ENCODE measurements at regions not wholly inside any gene's neighbourhood (a gene's known extent, or its start where the extent isn't known, plus 50 kb on each side); places are given as distances from the start of the nearest gene placed in this dataset.

DNA sequence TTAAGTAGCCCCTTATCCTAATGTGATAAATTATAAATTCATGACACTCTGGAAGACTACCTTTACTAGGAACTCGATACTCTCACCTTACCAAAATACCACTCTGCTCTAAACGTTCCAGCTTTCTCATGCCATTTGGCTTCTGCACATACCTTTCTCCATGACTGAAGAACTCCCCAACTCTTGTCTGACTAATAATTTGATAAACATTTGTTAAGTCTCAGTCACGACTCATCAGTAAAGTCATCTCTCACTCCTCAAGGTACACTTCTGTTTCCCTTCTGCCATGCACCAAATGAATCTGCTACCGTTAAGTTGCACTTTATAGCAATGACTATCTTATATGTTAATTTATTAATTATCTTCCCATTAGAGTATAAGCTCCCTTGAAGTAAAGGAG lies 498.3 kb upstream of the NOVA1 start:
- Mint-ChIP-seq H3K27me3 (ENCODE audit: low read depth, unreplicated experiment) (no peaks in the 10 kb centered on the region), H3K4me3 (ENCODE audit: unreplicated experiment) (no peak overlapping the region), H3K27ac (ENCODE audit: unreplicated experiment) (no peak overlapping the region), H3K4me1 (ENCODE audit: low read depth, unreplicated experiment) (peaks cover 2% of the 10 kb centered on the region), H3K9me3 (ENCODE audit: unreplicated experiment) (no peaks in the 10 kb centered on the region), H3K36me3 (ENCODE audit: low read depth, unreplicated experiment) (no peaks in the 10 kb centered on the region)
- DNase-seq (ENCODE audit: low read depth) (no peak), FAIRE-seq (no peak)
- no peaks in the 10 kb centered on the region for H3K36me3 ChIP-seq (ENCODE audit: insufficient read depth, low read length)
- no peaks in the 10 kb centered on the region for H4K20me1 ChIP-seq (ENCODE audit: insufficient read depth, low read length)
- no peak overlapping the region for H2AFZ ChIP-seq (ENCODE audit: low read depth, low read length)
- no peak overlapping the region for H3K4me3 ChIP-seq (ENCODE audit: insufficient read depth, low read depth, low read length)
- no peak overlapping the region for H3K4me2 ChIP-seq (ENCODE audit: low read length)
- H3K27me3 ChIP-seq (ENCODE audit: insufficient read depth, low read length): no peaks in the 10 kb centered on the region
- H3K9me3 ChIP-seq (ENCODE audit: insufficient read depth, low read depth, low read length): no peaks in the 10 kb centered on the region
- H3K4me1 ChIP-seq (ENCODE audit: insufficient read depth, low read length): no peaks in the 10 kb centered on the region
- TF ChIP-seq, protein P1, sequence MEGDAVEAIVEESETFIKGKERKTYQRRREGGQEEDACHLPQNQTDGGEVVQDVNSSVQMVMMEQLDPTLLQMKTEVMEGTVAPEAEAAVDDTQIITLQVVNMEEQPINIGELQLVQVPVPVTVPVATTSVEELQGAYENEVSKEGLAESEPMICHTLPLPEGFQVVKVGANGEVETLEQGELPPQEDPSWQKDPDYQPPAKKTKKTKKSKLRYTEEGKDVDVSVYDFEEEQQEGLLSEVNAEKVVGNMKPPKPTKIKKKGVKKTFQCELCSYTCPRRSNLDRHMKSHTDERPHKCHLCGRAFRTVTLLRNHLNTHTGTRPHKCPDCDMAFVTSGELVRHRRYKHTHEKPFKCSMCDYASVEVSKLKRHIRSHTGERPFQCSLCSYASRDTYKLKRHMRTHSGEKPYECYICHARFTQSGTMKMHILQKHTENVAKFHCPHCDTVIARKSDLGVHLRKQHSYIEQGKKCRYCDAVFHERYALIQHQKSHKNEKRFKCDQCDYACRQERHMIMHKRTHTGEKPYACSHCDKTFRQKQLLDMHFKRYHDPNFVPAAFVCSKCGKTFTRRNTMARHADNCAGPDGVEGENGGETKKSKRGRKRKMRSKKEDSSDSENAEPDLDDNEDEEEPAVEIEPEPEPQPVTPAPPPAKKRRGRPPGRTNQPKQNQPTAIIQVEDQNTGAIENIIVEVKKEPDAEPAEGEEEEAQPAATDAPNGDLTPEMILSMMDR (IDR thresholded peaks at IDR 0.05; ENCODE audit: insufficient read depth, low read depth, low read length): no peak
- TF ChIP-seq EZH2 (IDR thresholded peaks at IDR 0.05; ENCODE audit: insufficient read depth, low read length): no peak
- no peak overlapping the region for H3K27ac ChIP-seq (ENCODE audit: low read depth, low read length)
- H3K9ac ChIP-seq (ENCODE audit: low read length): no peak overlapping the region
- no peaks in the 10 kb centered on the region for H3K79me2 ChIP-seq (ENCODE audit: insufficient read depth, low read length)

DNA sequence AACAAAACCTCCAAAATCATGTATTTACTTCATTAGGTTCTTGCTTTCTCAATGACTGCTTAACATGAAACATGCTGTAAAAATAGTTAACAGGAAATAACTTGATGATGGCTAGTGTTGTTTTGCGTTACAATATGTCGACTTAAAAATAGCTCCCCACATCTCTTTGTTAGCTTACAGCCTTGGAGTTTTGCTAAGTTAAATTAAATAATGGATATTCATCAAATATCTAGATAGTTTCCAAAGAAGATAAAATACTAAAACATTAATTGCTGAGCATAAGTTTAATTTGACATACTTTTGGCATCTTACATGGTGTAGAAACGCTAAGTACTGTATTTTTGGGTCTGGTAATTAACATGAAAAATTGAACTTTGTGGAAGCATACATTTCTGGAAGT lies 500.6 kb upstream of the NOVA1 start:
- H3K27ac Mint-ChIP-seq (ENCODE audit: unreplicated experiment): no peak overlapping the region
- no peak overlapping the region for H3K4me2 ChIP-seq (ENCODE audit: low read length)
- no peaks in the 10 kb centered on the region for H3K27me3 Mint-ChIP-seq (ENCODE audit: low read depth, unreplicated experiment)
- no peaks in the 10 kb centered on the region for H3K36me3 Mint-ChIP-seq (ENCODE audit: low read depth, unreplicated experiment)
- no peak for FAIRE-seq
- H3K4me1 Mint-ChIP-seq (ENCODE audit: low read depth, unreplicated experiment): peaks cover 2% of the 10 kb centered on the region
- no peak for DNase-seq (ENCODE audit: low read depth)
- H3K4me3 Mint-ChIP-seq (ENCODE audit: unreplicated experiment): no peak overlapping the region
- TF ChIP-seq EZH2 (IDR thresholded peaks at IDR 0.05; ENCODE audit: insufficient read depth, low read length): no peak
- TF ChIP-seq, protein P1 (IDR thresholded peaks at IDR 0.05; ENCODE audit: insufficient read depth, low read depth, low read length): no peak
- H3K27me3 ChIP-seq (ENCODE audit: insufficient read depth, low read length): no peaks in the 10 kb centered on the region
- no peaks in the 10 kb centered on the region for H4K20me1 ChIP-seq (ENCODE audit: insufficient read depth, low read length)
- H3K4me1 ChIP-seq (ENCODE audit: insufficient read depth, low read length): no peaks in the 10 kb centered on the region
- no peak overlapping the region for H2AFZ ChIP-seq (ENCODE audit: low read depth, low read length)
- H3K9me3 ChIP-seq (ENCODE audit: insufficient read depth, low read depth, low read length): no peaks in the 10 kb centered on the region
- H3K36me3 ChIP-seq (ENCODE audit: insufficient read depth, low read length): no peaks in the 10 kb centered on the region
- H3K4me3 ChIP-seq (ENCODE audit: insufficient read depth, low read depth, low read length): no peak overlapping the region
- H3K9me3 Mint-ChIP-seq (ENCODE audit: unreplicated experiment): no peaks in the 10 kb centered on the region
- H3K9ac ChIP-seq (ENCODE audit: low read length): no peak overlapping the region
- H3K79me2 ChIP-seq (ENCODE audit: insufficient read depth, low read length): no peaks in the 10 kb centered on the region
- H3K27ac ChIP-seq (ENCODE audit: low read depth, low read length): no peak overlapping the region

DNA sequence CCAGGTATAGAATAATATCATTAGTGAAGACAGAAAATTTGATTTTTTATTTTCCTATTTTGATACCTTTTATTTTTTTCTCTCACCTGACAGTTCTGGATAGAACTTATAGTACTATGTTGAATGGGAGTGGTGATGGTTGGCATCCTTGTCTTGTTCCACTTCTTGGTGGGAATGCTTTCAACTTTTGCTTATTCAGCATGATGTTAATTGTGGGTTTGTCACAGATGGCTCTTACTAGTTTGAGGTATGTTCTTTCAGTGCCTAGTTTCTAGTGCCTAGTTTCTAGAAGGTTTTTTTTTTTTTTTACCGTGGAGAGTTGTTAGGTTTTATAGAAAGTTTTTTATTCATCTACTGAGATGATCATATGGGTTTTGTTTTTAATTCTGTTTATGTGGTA lies 516.3 kb upstream of the NOVA1 start:
- Histone ChIP-seq H2AFZ (ENCODE audit: low read depth, low read length) (no peak overlapping the region), H3K79me2 (ENCODE audit: insufficient read depth, low read length) (no peaks in the 10 kb centered on the region), H3K4me1 (ENCODE audit: insufficient read depth, low read length) (no peaks in the 10 kb centered on the region), H3K27ac (ENCODE audit: low read depth, low read length) (no peak overlapping the region), H3K9me3 (ENCODE audit: insufficient read depth, low read depth, low read length) (no peaks in the 10 kb centered on the region), H3K36me3 (ENCODE audit: insufficient read depth, low read length) (no peaks in the 10 kb centered on the region), H4K20me1 (ENCODE audit: insufficient read depth, low read length) (no peaks in the 10 kb centered on the region), H3K9ac (ENCODE audit: low read length) (no peak overlapping the region), H3K27me3 (ENCODE audit: insufficient read depth, low read length) (no peaks in the 10 kb centered on the region), H3K4me2 (ENCODE audit: low read length) (no peak overlapping the region), H3K4me3 (ENCODE audit: insufficient read depth, low read depth, low read length) (no peak overlapping the region)
- H3K9me3 Mint-ChIP-seq (ENCODE audit: unreplicated experiment): peaks cover 3% of the 10 kb centered on the region
- H3K27ac Mint-ChIP-seq (ENCODE audit: unreplicated experiment): no peak overlapping the region
- H3K36me3 Mint-ChIP-seq (ENCODE audit: low read depth, unreplicated experiment): no peaks in the 10 kb centered on the region
- no peak for TF ChIP-seq EZH2 (IDR thresholded peaks at IDR 0.05; ENCODE audit: insufficient read depth, low read length)
- TF ChIP-seq, protein P1 (IDR thresholded peaks at IDR 0.05; ENCODE audit: insufficient read depth, low read depth, low read length): no peak
- FAIRE-seq (no peak), DNase-seq (ENCODE audit: low read depth) (no peak)
- no peaks in the 10 kb centered on the region for H3K4me1 Mint-ChIP-seq (ENCODE audit: low read depth, unreplicated experiment)
- H3K4me3 Mint-ChIP-seq (ENCODE audit: unreplicated experiment): no peak overlapping the region
- H3K27me3 Mint-ChIP-seq (ENCODE audit: low read depth, unreplicated experiment): no peaks in the 10 kb centered on the region
